H1 (cell line): ENCODE measurements at regions not wholly inside any gene's neighbourhood (a gene's known extent, or its start where the extent isn't known, plus 50 kb on each side); places are given as distances from the start of the nearest gene placed in this dataset.

Experiments
- CHD7 ChIP-seq: fragments of 300-600 bp; sonication (generic); IDR thresholded peaks from 2 replicates; pipeline ENCODE4 v1.7.1; 2012; ENCODE audit warnings: low read length, moderate library complexity, mild to moderate bottlenecking, inconsistent platforms; ENCODE audit not compliant: insufficient replicate concordance
- POLR2AphosphoS5 ChIP-seq: IDR thresholded peaks from 2 replicates; pipeline ENCODE4 v1.6.1; 2011; ENCODE audit warnings: low read depth, low read length
- SUZ12 ChIP-seq: fragments of 200-600 bp; sonication (generic); IDR thresholded peaks from 2 replicates; pipeline ENCODE4 v1.6.1; 2012; ENCODE audit warnings: mild to moderate bottlenecking, inconsistent platforms, low read length, moderate library complexity, mixed read lengths
- TF ChIP-seq, protein P1 (sequence below), 3 experiments: IDR thresholded peaks; 1 replicate in 2 of 3; 2 replicates in 1 of 3; pipeline versions ENCODE4 v1.5.1 to v1.6.1; 2011; ENCODE audit warnings: low read length in 3 of 3, mild to moderate bottlenecking in 3 of 3, inconsistent platforms in 2 of 3, low read depth in 1 of 3, moderate library complexity in 1 of 3; ENCODE audit not compliant: insufficient read depth in 1 of 3; ENCODE audit errors: control extremely low read depth in 1 of 3

DNA sequence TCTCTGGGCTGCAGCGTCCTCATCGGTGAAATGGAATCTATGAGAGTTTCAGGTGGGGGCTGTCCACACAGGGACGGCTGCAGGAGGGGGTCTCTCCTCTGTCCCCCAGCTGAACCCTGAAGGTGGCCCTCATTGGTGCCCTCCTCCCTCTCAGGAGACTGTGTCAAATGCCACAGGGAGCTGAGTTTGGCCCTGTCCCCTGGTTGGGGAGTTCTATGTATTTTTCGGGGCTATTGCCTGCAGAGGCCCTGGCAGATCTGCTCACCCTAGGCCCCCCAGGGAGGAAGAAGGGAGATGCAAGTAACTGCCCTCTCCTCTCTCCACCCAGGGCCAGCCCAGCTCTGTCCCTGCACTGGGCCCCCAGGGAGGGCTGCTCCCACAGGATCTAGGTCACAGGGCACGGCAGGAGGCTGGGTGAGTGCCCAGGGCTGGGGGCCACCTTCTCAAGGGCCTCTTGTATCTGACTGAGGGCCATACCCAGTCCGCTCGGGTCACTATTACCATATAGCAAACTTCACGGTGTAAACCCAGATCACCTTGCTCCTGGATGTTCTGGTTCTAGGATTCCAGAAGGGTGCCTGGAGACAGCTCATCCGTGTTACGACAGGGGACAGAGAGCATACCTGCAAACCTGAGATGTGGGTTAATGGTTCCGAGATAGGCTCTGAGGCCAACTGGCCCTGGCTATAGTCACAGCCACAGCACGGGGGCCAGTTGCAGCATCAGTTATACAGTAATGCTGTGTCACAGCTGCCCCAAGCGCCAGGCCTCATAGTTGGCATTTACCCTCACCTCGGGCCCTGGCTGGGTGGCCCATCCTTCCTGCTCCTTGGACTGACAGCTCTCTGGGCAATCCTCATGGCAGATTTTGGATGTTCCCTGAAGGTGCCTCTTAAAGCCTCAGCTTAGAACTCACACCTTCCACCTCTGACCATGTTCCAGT, 102.4 kb upstream of the PRR23E start:
- TF ChIP-seq, protein P1, sequence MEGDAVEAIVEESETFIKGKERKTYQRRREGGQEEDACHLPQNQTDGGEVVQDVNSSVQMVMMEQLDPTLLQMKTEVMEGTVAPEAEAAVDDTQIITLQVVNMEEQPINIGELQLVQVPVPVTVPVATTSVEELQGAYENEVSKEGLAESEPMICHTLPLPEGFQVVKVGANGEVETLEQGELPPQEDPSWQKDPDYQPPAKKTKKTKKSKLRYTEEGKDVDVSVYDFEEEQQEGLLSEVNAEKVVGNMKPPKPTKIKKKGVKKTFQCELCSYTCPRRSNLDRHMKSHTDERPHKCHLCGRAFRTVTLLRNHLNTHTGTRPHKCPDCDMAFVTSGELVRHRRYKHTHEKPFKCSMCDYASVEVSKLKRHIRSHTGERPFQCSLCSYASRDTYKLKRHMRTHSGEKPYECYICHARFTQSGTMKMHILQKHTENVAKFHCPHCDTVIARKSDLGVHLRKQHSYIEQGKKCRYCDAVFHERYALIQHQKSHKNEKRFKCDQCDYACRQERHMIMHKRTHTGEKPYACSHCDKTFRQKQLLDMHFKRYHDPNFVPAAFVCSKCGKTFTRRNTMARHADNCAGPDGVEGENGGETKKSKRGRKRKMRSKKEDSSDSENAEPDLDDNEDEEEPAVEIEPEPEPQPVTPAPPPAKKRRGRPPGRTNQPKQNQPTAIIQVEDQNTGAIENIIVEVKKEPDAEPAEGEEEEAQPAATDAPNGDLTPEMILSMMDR (IDR thresholded peaks at IDR 0.05; ENCODE audit: control extremely low read depth in 1 of 3, insufficient read depth in 1 of 3, low read depth in 1 of 3, low read length in 3 of 3), result no peak
- TF ChIP-seq CHD7, result no peak
- no peak for TF ChIP-seq SUZ12
- no peak for TF ChIP-seq POLR2AphosphoS5
